Esophagus muscularis mucosa (tissue), 3 donors: ENCODE measurements at regions not wholly inside any gene's neighbourhood (a gene's known extent, or its start where the extent isn't known, plus 50 kb on each side); places are given as distances from the start of the nearest gene placed in this dataset.

Experiments used
- CTCF ChIP-seq, 3 experiments: fragments of 200-600 bp in 2 of 3; fragments of 450-650 bp in 1 of 3; sonication (generic) in 2 of 3; IDR thresholded peaks; one replicate each; pipeline ENCODE4 v1.5.1; 2017 to 2019; ENCODE audit warnings: antibody characterized with exemption in 3 of 3, mild to moderate bottlenecking in 2 of 3, moderate library complexity in 1 of 3
- POLR2A ChIP-seq: fragments of 450-650 bp; IDR thresholded peaks from one replicate; pipeline ENCODE4 v1.6.1; 2017; ENCODE audit warnings: antibody characterized with exemption, moderate library complexity, mild to moderate bottlenecking, low read depth
- POLR2AphosphoS5 ChIP-seq, 2 donors: sonication (generic); formaldehyde crosslinking; IDR thresholded peaks; one replicate each; pipeline ENCODE4 v1.6.1; 2017; ENCODE audit warnings: antibody characterized with exemption in 2 of 2

- TF ChIP-seq CTCF (IDR thresholded peaks at IDR 0.05) (no peak), POLR2A (no peak), POLR2AphosphoS5 (IDR thresholded peaks at IDR 0.05) (no peak)
These were observed 1292.0 kb upstream of the PCDH9 start for GRCh38 chr13:68522184-68522583.
